HL-60 (cell line): ENCODE measurements at regions not wholly inside any gene's neighbourhood (a gene's known extent, or its start where the extent isn't known, plus 50 kb on each side); places are given as distances from the start of the nearest gene placed in this dataset.

Source experiments
- GABPA ChIP-seq: IDR thresholded peaks from 2 replicates; pipeline ENCODE4 v1.6.1; 2012; ENCODE audit warnings: low read depth
- TF ChIP-seq, protein P1 (sequence below): IDR thresholded peaks from one replicate; pipeline ENCODE4 v1.5.1; 2011; ENCODE audit warnings: low read length, control low read depth, inconsistent platforms; ENCODE audit not compliant: insufficient read depth

DNA sequence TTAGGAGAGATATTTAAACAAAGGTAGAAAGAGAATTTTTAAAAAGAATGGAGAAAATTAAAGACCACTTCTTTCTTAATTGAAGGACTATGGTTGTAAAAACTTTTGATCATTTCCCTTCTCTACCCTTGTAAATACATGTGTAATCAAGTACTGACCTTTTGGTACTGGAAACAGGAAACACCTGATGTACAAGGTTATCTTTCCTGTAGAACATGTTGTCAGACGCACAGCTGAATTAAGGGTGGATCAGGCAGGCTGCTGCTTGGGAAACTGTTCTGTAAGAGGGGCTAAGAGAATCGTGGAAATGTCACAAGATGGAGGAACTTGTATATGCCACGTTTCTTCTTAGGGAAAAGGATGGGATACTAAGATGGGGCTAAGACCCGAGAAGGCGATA is 341.6 kb downstream of the ZNF608 start:
- TF ChIP-seq, protein P1, sequence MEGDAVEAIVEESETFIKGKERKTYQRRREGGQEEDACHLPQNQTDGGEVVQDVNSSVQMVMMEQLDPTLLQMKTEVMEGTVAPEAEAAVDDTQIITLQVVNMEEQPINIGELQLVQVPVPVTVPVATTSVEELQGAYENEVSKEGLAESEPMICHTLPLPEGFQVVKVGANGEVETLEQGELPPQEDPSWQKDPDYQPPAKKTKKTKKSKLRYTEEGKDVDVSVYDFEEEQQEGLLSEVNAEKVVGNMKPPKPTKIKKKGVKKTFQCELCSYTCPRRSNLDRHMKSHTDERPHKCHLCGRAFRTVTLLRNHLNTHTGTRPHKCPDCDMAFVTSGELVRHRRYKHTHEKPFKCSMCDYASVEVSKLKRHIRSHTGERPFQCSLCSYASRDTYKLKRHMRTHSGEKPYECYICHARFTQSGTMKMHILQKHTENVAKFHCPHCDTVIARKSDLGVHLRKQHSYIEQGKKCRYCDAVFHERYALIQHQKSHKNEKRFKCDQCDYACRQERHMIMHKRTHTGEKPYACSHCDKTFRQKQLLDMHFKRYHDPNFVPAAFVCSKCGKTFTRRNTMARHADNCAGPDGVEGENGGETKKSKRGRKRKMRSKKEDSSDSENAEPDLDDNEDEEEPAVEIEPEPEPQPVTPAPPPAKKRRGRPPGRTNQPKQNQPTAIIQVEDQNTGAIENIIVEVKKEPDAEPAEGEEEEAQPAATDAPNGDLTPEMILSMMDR: no peak
- TF ChIP-seq GABPA: no peak
